DMS 273 (cell line): ENCODE measurements at regions not wholly inside any gene's neighbourhood (a gene's known extent, or its start where the extent isn't known, plus 50 kb on each side); places are given as distances from the start of the nearest gene placed in this dataset.
A peak's percentile ranks its signal among the peaks of the same experiment; 100 is the strongest.
"Not testable (repeated sequence)": the region's sequence is repeated elsewhere in the genome, so short reads cannot be mapped to it uniquely, and the experiment has no call there.

Experiments
- DNase-seq: peaks from one replicate; lab custom pipeline; 2025; ENCODE audit not compliant: unreplicated experiment; lab: John Stamatoyannopoulos, UW

DNA sequence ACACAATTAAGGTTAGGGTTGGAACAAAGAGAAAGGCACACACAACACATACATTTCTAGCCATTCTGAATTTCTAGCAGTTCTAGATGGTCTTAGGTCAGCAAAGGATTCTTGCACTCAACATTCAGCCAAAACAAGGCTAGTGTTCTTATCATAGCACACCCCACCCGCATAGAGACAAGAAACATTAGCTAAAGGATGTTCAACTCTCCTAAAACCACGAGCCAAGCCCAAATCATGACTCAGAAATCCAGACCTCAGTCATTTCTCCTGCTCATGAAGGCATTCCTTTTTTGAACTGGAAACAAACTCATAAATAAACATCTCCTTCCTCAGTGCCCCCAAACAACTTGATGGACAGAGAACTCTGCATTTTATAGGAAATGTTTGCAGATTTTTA, 293.0 kb upstream of the NOTCH2NLA start:
- DNase-seq, result not testable (repeated sequence)

GRCh38 chr1:146513754-146514153, 284.9 kb upstream of the NOTCH2NLA start:
- DNase-seq, result not testable (repeated sequence)

- DNase-seq, result not testable (repeated sequence)
Measured at GRCh38 chr1:146511047-146511777, 282.4 kb upstream of the NOTCH2NLA start.

GRCh38 chr1:146510248-146510983, 281.6 kb upstream of the NOTCH2NLA start:
- DNase-seq, result not testable (repeated sequence)

- not testable (repeated sequence) for DNase-seq
Measured at GRCh38 chr1:146504121-146504520, 275.3 kb upstream of the NOTCH2NLA start.

DNA sequence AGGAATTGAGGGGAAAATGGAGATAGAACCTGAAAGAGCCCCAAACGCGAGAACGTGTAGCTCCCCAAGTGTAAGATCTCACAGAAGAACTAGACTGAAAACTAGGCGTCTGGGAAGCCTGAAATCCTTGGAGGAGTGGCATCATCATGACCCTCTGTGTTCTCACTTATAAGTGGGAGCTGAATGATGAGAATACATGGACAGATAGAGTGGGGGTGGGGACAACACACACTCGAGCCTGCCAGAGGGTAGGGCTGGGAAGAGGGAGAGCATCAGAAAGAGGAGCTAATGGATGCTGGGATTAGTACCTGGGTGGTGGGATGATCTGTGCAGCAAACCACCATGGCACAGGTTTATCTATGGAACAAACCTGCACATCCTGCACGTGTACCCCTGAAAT, 258.7 kb upstream of the NOTCH2NLA start:
- DNase-seq, result not testable (repeated sequence)

- not testable (repeated sequence) for DNase-seq
Measured at GRCh38 chr1:146487155-146487554, 258.3 kb upstream of the NOTCH2NLA start.

GRCh38 chr1:146486300-146487014, 257.6 kb upstream of the NOTCH2NLA start:
- peak; percentile 3 for DNase-seq

- DNase-seq, result not testable (repeated sequence)
Measured at GRCh38 chr1:146484195-146484594, 255.4 kb upstream of the NOTCH2NLA start.

GRCh38 chr1:146479188-146479587, 250.4 kb upstream of the NOTCH2NLA start:
- not testable (repeated sequence) for DNase-seq

DNA sequence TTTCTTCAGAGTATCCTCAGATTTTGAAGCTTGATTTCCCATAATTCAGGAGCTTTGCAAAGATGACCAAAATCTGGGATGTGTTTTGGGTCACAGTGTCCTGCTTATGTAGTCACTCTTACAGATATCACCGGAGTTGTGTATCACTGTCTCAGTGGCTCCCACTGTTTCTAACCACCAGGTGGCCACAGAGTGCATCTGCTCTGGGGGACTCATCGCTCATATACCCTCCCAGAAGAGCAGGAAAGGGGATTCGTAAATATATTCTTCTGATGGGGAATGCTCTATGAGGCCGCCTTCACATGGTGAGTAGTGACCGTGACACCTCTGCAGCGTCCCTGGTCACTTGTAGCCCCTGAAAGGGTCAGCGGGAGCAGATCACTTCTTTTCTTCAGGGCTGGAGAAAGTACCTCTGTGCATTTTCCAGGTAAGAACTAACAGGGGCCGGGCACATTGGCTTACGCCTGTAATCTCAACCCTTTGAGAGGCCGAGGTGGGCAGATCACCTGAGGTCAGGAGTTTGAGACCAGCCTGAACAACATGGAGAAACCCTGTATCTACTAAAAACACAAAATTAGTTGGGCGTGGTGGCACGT, 249.4 kb upstream of the NOTCH2NLA start:
- DNase-seq, result peak; percentile 51

GRCh38 chr1:146475086-146475485, 246.3 kb upstream of the NOTCH2NLA start:
- not testable (repeated sequence) for DNase-seq

GRCh38 chr1:146474216-146474615, 245.4 kb upstream of the NOTCH2NLA start:
- not testable (repeated sequence) for DNase-seq

DNA sequence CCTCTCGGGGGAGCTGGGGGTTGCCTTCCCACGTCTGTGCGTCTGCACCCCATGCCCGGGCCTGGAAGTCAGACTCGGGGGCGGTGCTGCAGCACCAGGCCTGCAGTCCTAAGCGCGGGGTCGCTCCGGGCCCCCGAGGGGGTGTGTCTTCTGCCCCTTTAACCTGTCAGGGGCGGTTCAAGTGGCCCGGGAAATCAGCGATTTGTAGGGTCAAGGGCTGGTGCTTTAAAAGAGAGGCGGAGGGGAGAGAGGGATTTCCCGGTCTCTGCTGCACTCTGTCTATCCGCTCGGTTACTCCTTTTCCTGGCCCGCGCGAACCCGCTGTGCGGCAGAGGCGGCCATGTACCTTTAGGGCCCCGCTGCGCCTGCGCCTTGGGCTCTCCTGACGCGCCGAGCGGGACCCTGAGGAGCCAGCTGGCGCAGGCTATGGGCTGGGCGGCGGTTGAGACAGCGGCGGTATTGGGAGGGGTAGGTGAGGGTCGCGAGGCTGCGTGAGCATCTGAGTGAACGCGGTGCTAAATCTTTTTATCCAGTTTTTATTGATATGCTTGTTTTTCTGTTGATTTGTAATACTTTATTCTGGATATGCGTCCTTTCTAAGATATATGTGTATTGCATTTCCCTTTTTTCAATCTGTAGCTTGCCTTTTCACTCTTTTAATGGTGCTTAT, 243.5 kb upstream of the NOTCH2NLA start:
- peak; percentile 93 for DNase-seq

DNA sequence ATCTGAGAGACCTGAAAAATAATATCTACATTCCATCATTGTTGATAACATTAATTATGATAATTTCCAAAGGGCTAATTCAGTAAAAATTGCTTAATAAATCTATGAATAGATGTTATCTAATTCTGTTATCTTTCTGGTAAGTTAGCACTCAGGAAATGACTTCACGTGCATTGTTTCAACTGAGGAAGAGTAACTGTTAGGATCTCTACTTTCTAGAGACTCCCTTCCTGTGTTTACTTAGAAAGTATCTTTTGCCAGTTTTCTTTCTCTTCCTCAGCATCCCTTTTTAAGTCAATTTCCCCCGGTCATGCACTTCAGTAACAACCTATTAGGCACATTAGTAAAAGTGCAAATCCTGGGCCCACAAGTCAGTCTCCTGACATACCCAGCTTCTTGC, 231.1 kb upstream of the NOTCH2NLA start:
- not testable (repeated sequence) for DNase-seq

DNA sequence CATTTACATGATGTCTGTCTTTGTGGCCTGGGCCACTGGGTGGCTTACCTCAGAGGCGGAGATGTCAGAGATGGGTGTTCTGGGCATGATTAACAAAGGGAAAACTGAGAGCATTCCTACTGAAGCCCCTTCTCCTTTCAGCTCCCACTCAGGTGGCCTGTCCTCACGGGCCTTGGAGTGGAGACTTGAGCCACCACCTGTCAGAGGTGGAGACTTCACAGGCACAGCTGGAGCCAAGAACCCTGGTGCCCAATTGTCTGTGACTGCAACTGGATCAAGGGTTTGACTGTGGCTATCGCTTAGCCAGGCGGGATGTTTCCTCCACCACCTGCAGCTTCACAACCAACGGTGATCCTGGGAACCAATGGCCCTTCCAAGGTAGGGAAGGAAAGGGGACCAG, 230.5 kb upstream of the NOTCH2NLA start:
- DNase-seq, result not testable (repeated sequence)

- DNase-seq, result not testable (repeated sequence)
Measured at GRCh38 chr1:146448877-146449246, 220.0 kb upstream of the NOTCH2NLA start.

DNA sequence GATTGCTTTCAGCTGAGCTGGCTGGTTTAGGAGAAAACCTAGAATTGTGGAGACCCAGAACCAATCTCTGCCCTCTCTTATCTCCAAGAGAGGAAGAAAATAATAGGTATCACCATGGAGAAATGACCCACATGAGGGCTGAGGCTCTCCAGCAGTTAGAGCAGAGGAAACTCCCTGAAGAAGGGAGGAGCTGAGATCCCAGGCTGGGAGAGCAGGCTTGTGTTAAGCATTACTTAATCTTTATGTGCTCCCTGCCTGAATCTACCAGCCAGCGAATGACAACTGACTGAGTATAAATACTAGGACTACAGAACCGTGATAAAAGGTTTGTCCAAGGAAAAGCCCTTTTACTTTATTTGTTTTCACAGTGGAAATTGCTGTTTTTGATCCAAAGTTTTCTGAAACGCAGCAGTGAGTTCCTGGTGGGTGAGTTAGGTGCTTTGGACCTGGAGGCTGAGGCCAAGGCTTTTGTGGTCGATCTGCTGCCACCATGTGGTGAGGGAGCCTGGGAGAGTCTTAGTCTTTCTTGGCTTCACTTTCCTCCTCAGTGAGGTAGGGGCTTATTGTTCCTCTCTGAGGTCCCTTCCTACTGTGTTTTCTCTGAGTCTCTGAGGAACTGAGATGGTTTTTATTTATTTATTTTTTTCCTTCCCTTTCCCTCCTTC, 219.5 kb upstream of the NOTCH2NLA start:
- not testable (repeated sequence) for DNase-seq

- peak; percentile 36 for DNase-seq
Measured at GRCh38 chr1:146443871-146444222, 215.0 kb upstream of the NOTCH2NLA start.
